Activated naive CD4-positive, alpha-beta T cell treated with anti-CD3 and anti-CD28 coated beads for 36 hours (primary cell): ENCODE measurements at regions not wholly inside any gene's neighbourhood (a gene's known extent, or its start where the extent isn't known, plus 50 kb on each side); places are given as distances from the start of the nearest gene placed in this dataset.

Experiments used
- CTCF ChIA-PET: fragments of 350-600 bp; sonication (Branson Sonifier 250); formaldehyde crosslinking; loops from one replicate; lab custom pipeline; 2021; ENCODE audit warnings: antibody characterized with exemption; lab: Charles Lee
- DNase-seq: peaks from one replicate; pipeline ENCODE4 v3.0.0-alpha.2; 2020
- H3K27ac Mint-ChIP-seq: one replicate; pipeline ENCODE4 v1.8.0; 2021; ENCODE audit warnings: mild to moderate bottlenecking, mixed read lengths
- H3K27me3 Mint-ChIP-seq: one replicate; pipeline ENCODE4 v1.8.0; 2021; ENCODE audit warnings: low read depth, mixed read lengths
- H3K36me3 Mint-ChIP-seq: one replicate; pipeline ENCODE4 v1.8.0; 2021; ENCODE audit warnings: low read depth, mixed read lengths
- H3K4me1 Mint-ChIP-seq: one replicate; pipeline ENCODE4 v1.8.0; 2021; ENCODE audit warnings: low read depth, mixed read lengths
- H3K4me3 Mint-ChIP-seq: one replicate; pipeline ENCODE4 v1.8.0; 2021; ENCODE audit warnings: mild to moderate bottlenecking, moderate library complexity, mixed read lengths
- H3K9me3 Mint-ChIP-seq: one replicate; pipeline ENCODE4 v1.8.0; 2021; ENCODE audit warnings: mixed read lengths
- intact Hi-C: fragments of 100-400 bp; cut with micrococcal nuclease; formaldehyde crosslinking; loops from one replicate; pipeline ENCODE4 v1.15.1; 2023

DNA sequence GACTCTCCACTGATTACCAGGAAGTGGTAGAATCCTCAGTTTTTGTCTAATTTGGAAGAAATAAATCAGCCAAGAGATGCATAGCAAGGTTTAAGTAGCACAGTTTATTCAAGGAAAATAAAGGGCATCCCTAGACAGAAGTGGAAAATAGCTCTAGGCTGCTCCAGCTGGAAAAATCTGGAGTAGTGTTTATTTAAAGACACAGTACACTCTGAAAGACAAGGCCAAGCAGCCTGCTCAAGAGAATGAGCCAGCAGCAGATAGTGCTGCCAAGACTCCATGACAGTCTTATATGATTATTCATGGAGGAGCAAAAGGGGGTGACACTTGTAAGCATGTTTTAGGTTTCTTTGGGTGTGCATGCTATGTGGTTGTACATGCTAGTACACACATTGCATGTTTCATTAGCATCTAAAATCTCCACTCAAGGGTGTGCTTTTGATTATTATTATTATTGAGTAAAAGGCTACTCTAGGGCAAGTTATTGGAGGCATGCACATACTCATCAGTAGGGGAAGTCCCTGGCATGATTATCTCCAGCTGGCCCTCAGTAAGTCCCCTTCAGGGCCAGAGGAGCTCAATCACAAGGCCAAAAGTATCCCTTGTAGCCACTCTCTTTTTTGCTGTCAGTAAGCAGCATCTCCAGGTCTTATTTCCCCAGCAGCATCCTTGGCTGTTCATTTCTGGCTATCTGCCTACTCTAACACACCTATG lies 85.1 kb upstream of the USP9Y start:
- intact Hi-C loops: no loop called here
- Mint-ChIP-seq H3K27me3 (no peaks in the 10 kb centered on the region), H3K27ac (no peak overlapping the region), H3K36me3 (peaks cover 2% of the 10 kb centered on the region), H3K9me3 (peaks cover 13% of the 10 kb centered on the region), H3K4me1 (peaks cover 8% of the 10 kb centered on the region), H3K4me3 (no peak overlapping the region)
- CTCF ChIA-PET: interaction anchor here (0.5 kb wide), 1 partner anchor 189 kb away, joined by 3 read pairs; no protein-coding TSS in a partner anchor
- no peak for DNase-seq

GRCh38 chrY:12621454-12622081 lies 79.5 kb upstream of the USP9Y start:
- H3K36me3 Mint-ChIP-seq: no peaks in the 10 kb centered on the region
- CTCF ChIA-PET: interaction anchor here (0.7 to 2.4 kb wide), 4 partner anchors 89 to 192 kb away, joined by 3 to 25 read pairs (median 5); no protein-coding TSS in a partner anchor
- no peak overlapping the region for H3K4me3 Mint-ChIP-seq
- H3K27me3 Mint-ChIP-seq: no peaks in the 10 kb centered on the region
- H3K9me3 Mint-ChIP-seq: no peaks in the 10 kb centered on the region
- intact Hi-C loops: loop anchor here (1.0 kb wide), 1 partner anchor 142 kb away; no protein-coding TSS in a partner anchor
- H3K4me1 Mint-ChIP-seq: peaks cover 9% of the 10 kb centered on the region
- DNase-seq: peak; percentile 8
- no peak overlapping the region for H3K27ac Mint-ChIP-seq

DNA sequence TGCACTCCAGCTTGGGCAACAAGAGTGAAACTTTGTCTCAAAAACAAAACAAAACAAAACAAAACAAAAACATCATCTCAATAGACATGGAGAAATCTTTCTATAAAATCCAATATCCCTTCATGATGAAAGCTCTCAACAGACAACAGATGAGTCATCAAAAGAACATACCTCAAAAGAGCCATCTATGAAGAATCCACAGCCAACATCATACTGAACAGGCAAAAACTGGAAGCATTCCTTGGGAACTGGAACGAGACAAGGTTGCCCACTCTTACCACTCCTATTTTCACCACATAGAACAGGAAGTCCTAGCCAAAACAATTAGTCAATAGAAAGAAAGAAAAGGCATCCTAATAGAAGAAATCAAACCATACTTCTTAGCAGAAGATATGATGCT lies 77.8 kb upstream of the USP9Y start:
- H3K27me3 Mint-ChIP-seq: no peaks in the 10 kb centered on the region
- intact Hi-C loops: no loop called here

DNA sequence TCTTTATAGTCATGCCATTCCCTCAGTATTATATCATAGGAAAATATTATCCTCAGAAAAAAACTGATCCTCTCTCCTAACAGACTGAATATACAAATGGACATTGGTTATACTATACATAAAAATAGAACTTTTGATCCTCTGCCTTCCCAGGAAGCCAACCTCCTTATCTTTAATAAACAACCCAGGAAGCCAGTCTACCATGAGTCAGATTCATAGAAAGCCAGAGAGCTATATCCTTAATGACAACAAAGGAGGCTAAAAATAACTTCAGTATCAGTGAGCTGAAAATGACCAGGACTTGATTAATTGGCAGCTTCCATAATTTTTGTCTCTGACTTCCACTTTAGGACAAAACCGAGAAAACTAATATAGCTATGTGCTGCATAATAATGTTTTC lies 58.0 kb upstream of the USP9Y start:
- intact Hi-C loops: no loop called here
- Mint-ChIP-seq H3K27me3 (no peaks in the 10 kb centered on the region), H3K27ac (no peak overlapping the region), H3K9me3 (no peaks in the 10 kb centered on the region), H3K36me3 (peaks cover 4% of the 10 kb centered on the region), H3K4me3 (no peak overlapping the region), H3K4me1 (no peaks in the 10 kb centered on the region)
- CTCF ChIA-PET: no interaction called here
- no peak for DNase-seq

More for the DNA sequence above, 77.8 kb upstream of the USP9Y start:
- peaks cover under 1% of the 10 kb centered on the region for H3K9me3 Mint-ChIP-seq
- no peak overlapping the region for H3K4me3 Mint-ChIP-seq
- DNase-seq: no peak
- H3K27ac Mint-ChIP-seq: no peak overlapping the region
- peaks cover 2% of the 10 kb centered on the region for H3K36me3 Mint-ChIP-seq
- CTCF ChIA-PET: interaction anchor here (0.6 kb wide), 1 partner anchor 405 kb away, joined by 3 read pairs; no protein-coding TSS in a partner anchor
- H3K4me1 Mint-ChIP-seq: peaks cover 13% of the 10 kb centered on the region

GRCh38 chrY:12643693-12644348 lies 57.2 kb upstream of the USP9Y start:
- CTCF ChIA-PET: no interaction called here
- intact Hi-C loops: no loop called here
- no peak overlapping the region for H3K27ac Mint-ChIP-seq
- no peaks in the 10 kb centered on the region for H3K27me3 Mint-ChIP-seq
- no peaks in the 10 kb centered on the region for H3K4me1 Mint-ChIP-seq
- peaks cover 4% of the 10 kb centered on the region for H3K36me3 Mint-ChIP-seq
- no peaks in the 10 kb centered on the region for H3K9me3 Mint-ChIP-seq
- DNase-seq: no peak
- no peak overlapping the region for H3K4me3 Mint-ChIP-seq

DNA sequence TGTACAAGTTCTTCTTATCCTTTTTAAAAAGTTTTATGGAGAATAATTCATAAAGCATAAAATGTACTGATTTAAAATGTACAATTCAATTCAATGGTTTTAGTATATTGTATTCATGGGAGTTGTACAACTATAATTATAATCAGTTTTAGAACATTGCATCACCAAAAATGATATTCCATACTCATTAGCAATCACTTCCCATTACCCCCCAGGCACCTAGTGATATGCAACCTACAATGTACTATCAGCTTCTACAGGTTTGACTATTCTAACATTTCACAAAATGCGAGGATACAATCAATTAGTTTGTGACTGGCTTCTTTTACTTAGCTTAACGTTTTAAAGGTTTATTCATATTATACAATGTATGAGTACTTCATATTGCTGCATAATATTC lies 49.9 kb upstream of the USP9Y start:
- Mint-ChIP-seq H3K9me3 (no peaks in the 10 kb centered on the region), H3K27me3 (no peaks in the 10 kb centered on the region), H3K4me1 (no peaks in the 10 kb centered on the region), H3K27ac (no peak overlapping the region), H3K36me3 (peaks cover 2% of the 10 kb centered on the region), H3K4me3 (no peak overlapping the region)
- intact Hi-C loops: no loop called here
- CTCF ChIA-PET: no interaction called here
- no peak for DNase-seq
